ENCODE measurements at regions not wholly inside any gene's neighbourhood (a gene's known extent, or its start where the extent isn't known, plus 50 kb on each side); places are given as distances from the start of the nearest gene placed in this dataset.
"Not testable (repeated sequence)": the region's sequence is repeated elsewhere in the genome, so short reads cannot be mapped to it uniquely, and the experiment has no call there.

DNA sequence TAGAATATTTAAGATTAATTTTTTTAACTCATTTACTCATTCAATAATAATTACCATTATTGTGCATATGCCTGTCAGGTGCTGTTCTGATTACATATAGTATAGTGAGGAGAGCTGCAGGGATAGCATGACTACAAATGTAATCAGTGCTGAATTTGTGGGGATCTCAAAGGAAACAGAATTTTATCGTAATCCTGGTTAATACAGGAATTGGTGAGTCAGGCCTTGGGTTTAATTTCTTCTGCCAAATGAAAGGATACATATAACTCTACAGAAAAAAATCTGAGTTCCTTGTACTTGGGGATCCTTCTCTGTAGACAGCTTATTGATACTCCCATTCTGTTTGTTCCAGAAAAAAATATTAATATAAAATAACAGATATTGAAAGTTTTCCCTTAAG, 297.2 kb downstream of the GJA1 start:
- H3K9me3 ChIP-seq (replicated peaks; ENCODE audit: control insufficient read depth, low read depth, low read length) = peaks cover 2% of the 10 kb centered on the region
- no peak overlapping the region for H3K4me3 ChIP-seq (ENCODE audit: low read length)
- no peak for DNase-seq
- no peaks in the 10 kb centered on the region for H3K27me3 ChIP-seq (ENCODE audit: control insufficient read depth, insufficient read depth, low read length)
- no peak overlapping the region for H3K27ac ChIP-seq (ENCODE audit: low read length)
- H3K4me1 ChIP-seq (ENCODE audit: control insufficient read depth, insufficient read depth, low read length) = no peaks in the 10 kb centered on the region
- WGBS (ENCODE audit: insufficient coverage) = no CpG with 5 or more reads among the region's 1 CpG
- H3K36me3 ChIP-seq (ENCODE audit: control insufficient read depth, insufficient read depth, low read length) = no peaks in the 10 kb centered on the region

DNA sequence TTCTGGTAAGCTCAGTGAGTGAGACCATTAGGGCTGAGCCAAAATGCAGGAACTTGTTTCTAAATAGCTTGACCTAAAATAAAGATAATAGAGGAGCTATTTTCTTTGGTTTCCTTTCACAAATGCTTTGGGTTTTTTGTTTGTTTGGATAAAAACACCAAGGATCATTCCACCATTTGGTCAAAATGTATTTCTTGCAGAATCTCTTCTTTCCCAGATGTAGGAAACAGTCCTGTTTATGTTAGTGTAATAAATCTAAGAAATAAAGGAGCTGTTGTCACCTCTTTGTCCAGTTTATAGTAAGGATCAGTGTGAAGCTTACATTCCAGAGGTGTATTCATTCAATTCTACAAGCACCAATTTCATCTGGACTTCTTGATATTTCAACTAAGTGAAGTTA, 297.8 kb downstream of the GJA1 start:
- no peak overlapping the region for H3K4me3 ChIP-seq (ENCODE audit: low read length)
- peak; percentile 25 for DNase-seq
- no peaks in the 10 kb centered on the region for H3K36me3 ChIP-seq (ENCODE audit: control insufficient read depth, insufficient read depth, low read length)
- H3K4me1 ChIP-seq (ENCODE audit: control insufficient read depth, insufficient read depth, low read length) = no peaks in the 10 kb centered on the region
- H3K27me3 ChIP-seq (ENCODE audit: control insufficient read depth, insufficient read depth, low read length) = no peaks in the 10 kb centered on the region
- H3K9me3 ChIP-seq (replicated peaks; ENCODE audit: control insufficient read depth, low read depth, low read length) = peaks cover 2% of the 10 kb centered on the region
- no peak overlapping the region for H3K27ac ChIP-seq (ENCODE audit: low read length)

DNA sequence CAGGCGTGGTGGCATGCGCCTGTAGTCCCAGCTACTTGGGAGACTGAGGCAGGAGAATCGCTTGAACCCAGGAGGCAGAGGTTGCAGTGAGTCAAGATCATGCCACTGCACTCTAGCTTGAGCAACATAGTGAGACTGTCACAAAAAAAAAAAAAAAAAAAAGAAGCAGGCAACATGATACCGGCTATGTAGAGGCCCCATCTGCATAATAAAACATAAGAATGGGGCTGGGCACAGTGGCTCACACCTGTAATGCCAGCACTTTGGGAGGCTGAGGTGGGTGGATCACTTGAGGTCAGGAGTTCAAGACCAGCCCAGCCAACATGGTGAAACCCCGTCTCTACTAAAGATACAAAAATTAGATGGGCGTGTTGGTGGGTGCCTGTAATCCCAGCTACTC, 304.7 kb downstream of the GJA1 start:
- DNase-seq; H3K9me3 ChIP-seq (replicated peaks; ENCODE audit: control insufficient read depth, low read depth, low read length); H3K27me3 ChIP-seq (ENCODE audit: control insufficient read depth, insufficient read depth, low read length); H3K4me3 ChIP-seq (ENCODE audit: low read length); H3K36me3 ChIP-seq (ENCODE audit: control insufficient read depth, insufficient read depth, low read length); H3K4me1 ChIP-seq (ENCODE audit: control insufficient read depth, insufficient read depth, low read length); H3K27ac ChIP-seq (ENCODE audit: low read length): not testable (repeated sequence)
- 100% methylated on average over 1 of the region's 6 CpGs for WGBS (ENCODE audit: insufficient coverage)

DNA sequence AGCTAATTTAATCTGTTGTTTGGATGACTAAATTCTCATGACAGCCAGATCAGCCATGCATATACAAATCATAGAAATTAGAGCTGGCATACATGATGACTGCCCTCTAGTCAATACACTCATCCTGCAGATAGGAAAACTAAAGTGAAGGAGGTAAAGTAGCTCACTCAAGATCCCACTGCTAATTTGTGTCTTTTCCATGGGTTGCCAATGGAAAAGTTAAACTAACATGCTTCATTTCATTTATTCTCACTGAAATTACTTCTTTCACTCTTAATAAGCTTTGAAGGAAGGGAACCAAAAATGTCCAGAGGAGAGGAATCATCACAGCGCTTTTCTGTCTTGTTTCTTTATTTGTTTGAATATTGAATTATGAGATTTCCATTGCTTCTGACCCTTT, 308.2 kb downstream of the GJA1 start:
- WGBS (ENCODE audit: insufficient coverage) = no CpG with 5 or more reads among the region's 1 CpG
- Histone ChIP-seq H3K36me3 (ENCODE audit: control insufficient read depth, insufficient read depth, low read length) (no peaks in the 10 kb centered on the region), H3K4me3 (ENCODE audit: low read length) (no peak overlapping the region), H3K27me3 (ENCODE audit: control insufficient read depth, insufficient read depth, low read length) (no peaks in the 10 kb centered on the region), H3K4me1 (ENCODE audit: control insufficient read depth, insufficient read depth, low read length) (no peaks in the 10 kb centered on the region), H3K27ac (ENCODE audit: low read length) (no peak overlapping the region), H3K9me3 (replicated peaks; ENCODE audit: control insufficient read depth, low read depth, low read length) (no peaks in the 10 kb centered on the region)
- DNase-seq = no peak

DNA sequence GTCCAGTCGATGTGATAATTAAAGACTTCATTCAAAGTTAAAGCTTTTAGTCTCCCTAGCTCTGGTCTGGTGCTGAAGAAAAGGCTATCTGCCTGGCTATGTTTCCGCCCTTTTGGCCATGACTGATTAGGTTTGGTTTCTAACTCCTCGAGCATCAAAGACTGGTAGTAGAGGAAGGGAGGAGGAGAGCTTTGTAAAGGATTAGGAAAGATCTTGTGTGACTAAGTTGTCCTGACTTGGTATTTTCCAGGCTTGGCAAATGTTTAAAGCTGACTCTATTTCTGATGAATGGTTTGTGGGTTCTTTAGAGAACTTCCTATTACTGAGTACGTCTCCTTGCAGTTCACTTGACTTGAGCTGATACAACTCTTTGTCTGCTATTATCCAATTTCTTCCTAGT, 312.9 kb downstream of the GJA1 start:
- Histone ChIP-seq H3K27me3 (ENCODE audit: control insufficient read depth, insufficient read depth, low read length) (no peaks in the 10 kb centered on the region), H3K27ac (ENCODE audit: low read length) (no peak overlapping the region), H3K4me1 (ENCODE audit: control insufficient read depth, insufficient read depth, low read length) (no peaks in the 10 kb centered on the region), H3K9me3 (replicated peaks; ENCODE audit: control insufficient read depth, low read depth, low read length) (no peaks in the 10 kb centered on the region), H3K36me3 (ENCODE audit: control insufficient read depth, insufficient read depth, low read length) (no peaks in the 10 kb centered on the region), H3K4me3 (ENCODE audit: low read length) (no peak overlapping the region)
- WGBS (ENCODE audit: insufficient coverage) = 72% methylated on average over 2 of the region's 4 CpGs
- no peak for DNase-seq

DNA sequence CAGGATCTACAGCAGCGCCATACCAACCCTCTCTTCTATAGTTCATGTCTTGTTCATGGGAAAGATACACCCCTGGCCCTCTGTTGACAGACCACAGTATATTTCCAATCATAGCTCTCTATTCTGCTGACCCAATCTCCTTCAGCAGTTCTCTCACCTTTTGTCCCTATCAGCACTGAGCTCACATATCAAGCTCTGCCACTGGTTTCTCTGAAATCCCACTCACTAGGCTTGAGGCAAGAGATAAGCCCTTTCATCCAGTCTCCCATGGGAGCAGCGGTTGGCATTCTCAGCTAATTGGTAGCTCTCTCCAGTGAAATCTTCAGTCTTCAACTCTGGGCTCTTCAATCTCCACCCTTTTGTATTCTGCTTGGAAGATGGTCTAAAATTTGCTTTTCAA, 313.4 kb downstream of the GJA1 start:
- H3K27ac ChIP-seq (ENCODE audit: low read length) = no peak overlapping the region
- H3K9me3 ChIP-seq (replicated peaks; ENCODE audit: control insufficient read depth, low read depth, low read length) = no peaks in the 10 kb centered on the region
- no peak overlapping the region for H3K4me3 ChIP-seq (ENCODE audit: low read length)
- H3K4me1 ChIP-seq (ENCODE audit: control insufficient read depth, insufficient read depth, low read length) = no peaks in the 10 kb centered on the region
- H3K27me3 ChIP-seq (ENCODE audit: control insufficient read depth, insufficient read depth, low read length) = no peaks in the 10 kb centered on the region
- DNase-seq = no peak
- no peaks in the 10 kb centered on the region for H3K36me3 ChIP-seq (ENCODE audit: control insufficient read depth, insufficient read depth, low read length)
- WGBS (ENCODE audit: insufficient coverage) = 100% methylated on average over 1 of the region's 2 CpGs

DNA sequence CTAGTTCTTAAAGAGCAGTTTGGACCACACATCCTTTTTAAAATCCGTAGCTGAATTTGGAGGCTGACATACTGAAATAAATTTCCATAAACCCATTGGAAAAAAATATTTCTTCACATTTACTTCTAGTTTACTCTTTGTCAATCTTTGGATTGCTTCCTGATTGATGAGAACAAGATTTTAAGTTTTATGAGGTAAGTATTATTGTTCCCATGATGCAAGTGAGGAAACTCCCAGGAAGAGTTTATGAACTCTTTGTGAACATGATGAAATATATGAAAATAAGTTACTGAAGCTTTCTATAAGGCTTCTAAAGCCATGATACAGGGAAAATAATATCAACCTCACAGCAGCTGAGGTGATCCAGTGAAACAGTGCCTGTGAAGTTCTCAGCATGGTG, 320.0 kb downstream of the GJA1 start:
- DNase-seq = peak; percentile 83
- Histone ChIP-seq H3K27ac (ENCODE audit: low read length) (no peak overlapping the region), H3K4me3 (ENCODE audit: low read length) (no peak overlapping the region), H3K36me3 (ENCODE audit: control insufficient read depth, insufficient read depth, low read length) (no peaks in the 10 kb centered on the region), H3K9me3 (replicated peaks; ENCODE audit: control insufficient read depth, low read depth, low read length) (no peaks in the 10 kb centered on the region), H3K4me1 (ENCODE audit: control insufficient read depth, insufficient read depth, low read length) (no peaks in the 10 kb centered on the region), H3K27me3 (ENCODE audit: control insufficient read depth, insufficient read depth, low read length) (no peaks in the 10 kb centered on the region)
- WGBS (ENCODE audit: insufficient coverage) = no CpG with 5 or more reads among the region's 1 CpG

DNA sequence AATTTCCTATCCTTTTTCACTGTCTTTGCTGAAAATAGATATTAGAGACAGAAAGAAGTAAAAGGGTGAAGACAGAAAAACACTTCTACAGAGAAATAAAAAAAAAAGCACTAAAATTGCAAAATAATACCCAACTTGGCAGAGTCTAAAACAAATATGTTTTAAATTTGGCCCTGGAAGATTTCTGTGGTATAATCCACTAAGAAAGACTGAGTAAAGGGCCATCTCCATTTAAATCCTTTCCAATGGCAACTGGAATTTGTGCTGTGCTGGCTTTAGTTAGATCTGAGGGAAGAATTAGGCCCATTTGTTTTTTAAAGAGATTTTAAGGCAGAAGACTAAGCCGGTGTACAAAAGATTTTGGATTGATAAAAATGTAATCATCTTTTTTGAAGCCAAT, 321.2 kb downstream of the GJA1 start:
- peak; percentile 63 for DNase-seq
- H3K9me3 ChIP-seq (replicated peaks; ENCODE audit: control insufficient read depth, low read depth, low read length) = no peaks in the 10 kb centered on the region
- H3K4me3 ChIP-seq (ENCODE audit: low read length) = no peak overlapping the region
- no CpG with 5 or more reads among the region's 1 CpG for WGBS (ENCODE audit: insufficient coverage)
- no peaks in the 10 kb centered on the region for H3K4me1 ChIP-seq (ENCODE audit: control insufficient read depth, insufficient read depth, low read length)
- no peaks in the 10 kb centered on the region for H3K36me3 ChIP-seq (ENCODE audit: control insufficient read depth, insufficient read depth, low read length)
- no peaks in the 10 kb centered on the region for H3K27me3 ChIP-seq (ENCODE audit: control insufficient read depth, insufficient read depth, low read length)
- no peak overlapping the region for H3K27ac ChIP-seq (ENCODE audit: low read length)

DNA sequence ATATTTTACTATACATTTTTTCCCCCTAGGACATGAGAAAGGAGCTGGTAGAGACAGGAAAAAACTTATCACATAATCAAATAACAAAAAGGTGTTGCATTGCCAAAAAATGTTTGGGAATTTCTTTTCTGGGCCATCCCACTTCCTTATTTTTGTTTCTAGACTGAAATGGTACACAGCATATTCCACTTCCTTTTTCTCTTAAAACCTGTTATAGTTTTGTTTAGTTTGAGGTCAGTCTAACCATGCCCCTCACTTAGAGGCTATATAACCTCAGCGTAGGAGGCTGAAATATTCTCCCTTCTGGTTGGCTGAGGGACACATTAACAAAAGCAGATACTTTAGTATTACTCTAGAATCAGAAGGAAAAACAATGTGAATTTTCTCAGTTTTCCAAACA, 323.9 kb downstream of the GJA1 start:
- no peaks in the 10 kb centered on the region for H3K36me3 ChIP-seq (ENCODE audit: control insufficient read depth, insufficient read depth, low read length)
- no peak for DNase-seq
- no peaks in the 10 kb centered on the region for H3K4me1 ChIP-seq (ENCODE audit: control insufficient read depth, insufficient read depth, low read length)
- H3K4me3 ChIP-seq (ENCODE audit: low read length) = no peak overlapping the region
- WGBS (ENCODE audit: insufficient coverage) = no CpG with 5 or more reads among the region's 1 CpG
- no peak overlapping the region for H3K27ac ChIP-seq (ENCODE audit: low read length)
- H3K27me3 ChIP-seq (ENCODE audit: control insufficient read depth, insufficient read depth, low read length) = no peaks in the 10 kb centered on the region
- H3K9me3 ChIP-seq (replicated peaks; ENCODE audit: control insufficient read depth, low read depth, low read length) = no peaks in the 10 kb centered on the region

DNA sequence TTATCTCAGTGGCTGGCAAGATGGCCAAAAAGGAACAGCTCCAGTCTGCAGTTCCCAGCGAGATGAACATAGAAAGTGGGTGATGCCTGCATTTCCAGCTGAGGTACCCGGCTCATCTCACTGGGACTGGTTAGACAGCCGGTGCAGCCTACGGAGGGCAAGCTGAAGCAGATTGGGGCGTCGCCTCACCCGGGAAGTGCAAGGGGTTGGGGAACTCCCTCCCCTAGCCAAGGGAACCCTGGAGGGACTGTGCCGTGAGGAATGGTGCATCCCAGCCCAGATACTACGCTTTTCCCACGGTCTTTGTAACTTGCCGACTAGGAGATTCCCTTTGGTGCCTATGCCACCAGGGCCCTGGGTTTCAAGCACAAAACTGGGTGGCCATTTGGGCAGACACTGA, 324.7 kb downstream of the GJA1 start:
- no peaks in the 10 kb centered on the region for H3K36me3 ChIP-seq (ENCODE audit: control insufficient read depth, insufficient read depth, low read length)
- DNase-seq = no peak
- WGBS (ENCODE audit: insufficient coverage) = 88% methylated on average over 11 of the region's 11 CpGs
- no peak overlapping the region for H3K4me3 ChIP-seq (ENCODE audit: low read length)
- H3K9me3 ChIP-seq (replicated peaks; ENCODE audit: control insufficient read depth, low read depth, low read length) = no peaks in the 10 kb centered on the region
- no peak overlapping the region for H3K27ac ChIP-seq (ENCODE audit: low read length)
- H3K4me1 ChIP-seq (ENCODE audit: control insufficient read depth, insufficient read depth, low read length) = no peaks in the 10 kb centered on the region
- H3K27me3 ChIP-seq (ENCODE audit: control insufficient read depth, insufficient read depth, low read length) = no peaks in the 10 kb centered on the region

DNA sequence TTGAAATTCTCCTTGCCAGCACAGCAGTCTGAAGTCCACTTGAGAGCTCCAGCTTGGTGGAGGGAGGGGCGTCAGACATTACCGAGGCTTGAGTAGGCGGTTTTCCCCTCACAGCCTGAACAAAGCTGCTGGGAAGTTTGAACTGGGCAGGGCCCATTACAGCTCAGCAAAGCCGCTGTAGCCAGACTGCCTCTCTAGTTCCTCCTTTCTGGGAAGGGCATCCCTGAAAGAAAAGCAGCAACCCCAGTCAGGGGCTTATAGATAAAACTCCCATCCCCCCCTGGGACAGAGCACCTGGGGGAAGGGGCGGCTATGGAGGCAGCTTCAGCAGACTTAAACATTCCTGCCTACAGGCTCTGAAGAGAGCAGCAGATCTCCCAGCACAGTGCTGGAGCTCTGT, 325.3 kb downstream of the GJA1 start:
- Histone ChIP-seq H3K27me3 (ENCODE audit: control insufficient read depth, insufficient read depth, low read length) (no peaks in the 10 kb centered on the region), H3K27ac (ENCODE audit: low read length) (no peak overlapping the region), H3K4me1 (ENCODE audit: control insufficient read depth, insufficient read depth, low read length) (no peaks in the 10 kb centered on the region), H3K9me3 (replicated peaks; ENCODE audit: control insufficient read depth, low read depth, low read length) (no peaks in the 10 kb centered on the region), H3K36me3 (ENCODE audit: control insufficient read depth, insufficient read depth, low read length) (no peaks in the 10 kb centered on the region), H3K4me3 (ENCODE audit: low read length) (no peak overlapping the region)
- no peak for DNase-seq
- WGBS (ENCODE audit: insufficient coverage) = 82% methylated on average over 4 of the region's 5 CpGs
